ENCODE measurements at regions not wholly inside any gene's neighbourhood (a gene's known extent, or its start where the extent isn't known, plus 50 kb on each side); places are given as distances from the start of the nearest gene placed in this dataset.

GRCh38 chr4:62429297-62429696, 1229.2 kb downstream of the ADGRL3 start:
- DNase-seq, result no peak

- no peak for DNase-seq
These were observed 1215.1 kb downstream of the ADGRL3 start for GRCh38 chr4:62415256-62415655.

GRCh38 chr4:62414563-62414962, 1214.4 kb downstream of the ADGRL3 start:
- no peak for DNase-seq

DNA sequence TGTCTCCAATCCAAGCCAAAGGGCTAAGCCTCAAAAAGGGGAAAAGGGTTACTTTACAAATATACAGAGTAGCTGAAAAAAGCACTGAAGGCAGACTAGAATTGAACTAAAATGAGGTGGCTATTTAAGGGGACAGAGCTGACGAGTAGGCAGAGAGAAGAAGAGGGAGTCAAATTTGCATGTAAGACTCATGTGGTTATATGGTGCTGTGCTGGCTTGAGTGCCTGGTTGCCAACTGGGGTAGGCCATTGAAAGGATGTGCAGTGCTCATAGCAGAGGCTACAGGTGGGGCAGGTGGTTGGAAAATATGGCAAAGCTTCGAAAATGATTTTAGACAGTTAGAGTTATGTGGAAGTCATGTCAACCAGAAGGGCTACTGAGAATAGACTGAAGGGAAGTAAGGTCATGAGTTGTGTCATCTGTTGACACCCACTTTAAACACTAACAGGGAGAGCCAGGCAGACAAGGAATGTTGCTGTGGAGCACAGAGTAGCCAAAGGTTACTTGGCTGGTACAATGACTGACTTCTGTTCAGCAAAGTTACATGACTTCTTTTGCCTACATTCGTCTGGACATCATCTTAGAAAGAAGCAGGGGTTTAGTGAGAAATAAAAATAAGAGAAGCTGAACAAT, 1210.4 kb downstream of the ADGRL3 start:
- no peak for DNase-seq

DNA sequence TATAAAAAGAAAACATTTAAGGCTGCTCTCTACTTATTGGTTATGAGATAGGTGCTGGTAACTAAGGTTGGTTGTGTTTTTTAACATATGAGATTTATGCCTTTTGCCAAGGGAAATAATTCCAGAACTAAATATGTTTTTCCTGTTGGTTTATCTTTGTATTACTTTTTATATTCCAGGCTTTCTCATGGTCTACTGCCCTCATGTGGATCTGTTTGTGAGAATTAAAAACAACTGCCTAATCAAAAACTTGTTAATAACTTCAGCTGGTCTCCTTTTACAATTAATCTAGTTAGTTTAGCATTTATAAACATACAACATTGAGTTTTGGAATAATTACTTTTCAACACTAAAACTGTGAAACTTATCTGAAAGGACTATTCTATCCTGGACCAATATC, 1208.3 kb downstream of the ADGRL3 start:
- DNase-seq, result peak; percentile 11

DNA sequence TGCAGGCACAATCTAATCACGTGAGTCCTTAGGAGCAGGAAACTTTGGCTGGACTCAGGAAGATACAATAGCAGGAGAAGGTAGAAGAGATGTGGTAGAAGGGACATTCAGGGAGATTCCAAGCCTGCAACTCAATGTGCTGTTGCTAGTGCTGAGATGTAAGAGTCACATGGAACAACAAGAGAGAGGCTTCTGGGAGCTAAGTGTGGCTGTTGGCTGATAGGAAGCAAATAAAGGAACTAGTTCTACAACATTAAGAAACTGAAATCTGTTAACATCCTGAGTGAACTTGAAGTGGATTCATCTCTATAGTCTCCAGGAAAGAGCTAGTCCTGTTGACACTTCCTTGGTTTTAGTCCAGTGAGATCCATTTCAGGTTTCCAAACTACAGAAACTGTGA, 1207.4 kb downstream of the ADGRL3 start:
- DNase-seq, result no peak

DNA sequence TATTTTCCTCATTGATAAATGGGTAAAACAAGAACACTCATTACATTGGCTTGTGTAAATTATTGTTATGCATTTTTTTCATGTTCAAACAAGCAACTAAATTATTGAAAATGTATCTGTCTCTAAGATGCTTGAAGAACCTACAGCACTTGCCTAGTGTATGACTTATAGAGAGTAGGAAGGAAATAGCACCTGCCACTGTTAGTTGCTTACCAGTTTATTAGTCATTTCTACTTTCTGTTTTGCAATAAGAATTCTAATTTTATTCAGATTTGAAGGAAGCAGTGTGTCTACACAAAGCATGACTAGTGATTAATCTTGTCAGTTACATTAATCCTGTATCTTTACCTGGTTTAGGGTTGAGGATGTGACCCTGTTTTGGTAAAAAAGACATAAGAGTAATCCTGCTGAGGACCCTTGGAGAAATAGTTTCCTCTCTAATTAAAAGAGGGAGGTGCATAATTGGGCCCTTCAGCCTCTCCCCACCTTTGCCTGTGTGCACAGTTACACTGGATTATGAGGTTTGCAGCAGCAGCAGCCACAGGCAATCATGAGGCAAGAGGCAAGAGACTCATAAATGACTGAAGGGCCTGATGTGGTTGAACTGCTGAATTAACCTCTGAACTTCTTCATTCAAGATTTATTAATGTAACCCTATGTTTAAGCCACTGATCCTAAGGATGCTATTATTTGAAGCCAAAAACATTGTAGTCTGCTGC, 1202.1 kb downstream of the ADGRL3 start:
- no peak for DNase-seq

DNA sequence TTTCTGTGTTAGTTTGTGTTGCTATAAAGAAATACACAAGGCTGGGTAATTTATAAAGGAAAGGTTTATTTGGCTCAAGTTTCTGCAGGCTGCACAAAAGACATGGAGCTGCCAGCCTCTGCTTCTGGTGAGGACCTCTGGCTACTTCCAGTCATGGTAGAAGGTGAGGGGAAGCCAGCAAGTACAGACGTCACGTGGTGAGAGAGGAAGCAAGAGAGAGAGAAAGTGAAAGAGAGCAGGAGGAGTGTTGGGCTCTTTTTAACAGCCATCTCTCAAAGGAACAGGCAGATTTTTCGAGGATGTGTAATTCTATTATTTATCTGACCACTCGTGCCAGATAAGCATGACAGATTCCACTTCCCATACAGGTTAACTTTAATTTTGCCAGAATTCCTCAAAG, 1199.1 kb downstream of the ADGRL3 start:
- no peak for DNase-seq

DNA sequence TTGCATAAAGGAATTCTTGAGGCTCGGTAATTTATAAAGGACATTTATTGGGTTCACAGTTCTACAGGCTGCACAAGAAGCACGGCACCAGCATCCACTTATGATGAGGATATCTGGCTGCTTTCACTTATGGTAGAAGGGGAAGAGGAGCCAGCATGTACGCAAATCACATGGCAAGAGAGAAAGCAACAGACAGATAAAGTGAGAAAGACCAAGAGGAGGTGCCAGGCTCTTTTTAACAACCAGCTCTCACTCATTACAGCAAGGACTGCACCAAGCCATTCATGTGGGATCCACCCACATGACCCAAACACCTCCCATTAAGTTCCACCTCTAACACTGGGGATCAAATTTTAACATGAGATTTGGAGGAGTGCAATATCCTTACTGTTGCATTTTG, 1198.2 kb downstream of the ADGRL3 start:
- DNase-seq, result no peak

GRCh38 chr4:62394766-62395165, 1194.6 kb downstream of the ADGRL3 start:
- no peak for DNase-seq

DNA sequence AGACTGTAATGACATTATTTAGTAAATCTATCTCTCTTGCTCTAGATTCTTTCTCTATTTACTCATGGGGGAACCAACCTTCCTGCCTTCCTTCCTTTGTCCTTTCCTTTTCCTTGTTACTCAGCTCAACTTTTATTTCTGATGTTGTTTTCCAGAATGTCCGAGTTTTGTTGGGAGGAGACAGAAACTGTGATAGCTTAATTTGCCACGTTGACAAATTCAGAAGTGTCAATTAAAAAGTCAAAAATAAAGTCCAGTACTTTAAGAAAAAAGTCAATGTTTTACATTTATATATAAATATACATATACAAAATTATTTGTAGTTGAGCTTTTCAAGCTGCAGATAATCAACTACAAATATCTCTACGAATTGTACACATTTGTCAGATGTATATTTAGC, 1187.7 kb downstream of the ADGRL3 start:
- no peak for DNase-seq

DNA sequence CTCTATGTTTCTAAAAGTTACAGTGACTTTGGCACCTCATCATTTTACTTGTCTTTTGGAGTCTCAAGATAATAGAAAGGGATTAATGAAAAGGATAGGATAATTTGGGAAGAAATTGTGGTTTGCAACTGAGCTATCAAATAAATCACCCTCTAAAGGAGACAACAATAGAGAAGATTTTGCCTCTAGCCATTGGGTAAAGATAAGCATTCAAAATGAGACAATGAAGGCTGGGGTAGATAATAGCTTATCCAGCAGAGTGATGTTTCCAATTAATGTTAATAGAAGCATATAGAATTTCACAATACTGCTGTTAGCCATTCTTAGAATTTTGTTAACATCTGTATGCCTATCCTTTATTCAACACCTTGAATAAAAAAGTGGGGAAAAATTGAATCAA, 1177.6 kb downstream of the ADGRL3 start:
- DNase-seq, result no peak

DNA sequence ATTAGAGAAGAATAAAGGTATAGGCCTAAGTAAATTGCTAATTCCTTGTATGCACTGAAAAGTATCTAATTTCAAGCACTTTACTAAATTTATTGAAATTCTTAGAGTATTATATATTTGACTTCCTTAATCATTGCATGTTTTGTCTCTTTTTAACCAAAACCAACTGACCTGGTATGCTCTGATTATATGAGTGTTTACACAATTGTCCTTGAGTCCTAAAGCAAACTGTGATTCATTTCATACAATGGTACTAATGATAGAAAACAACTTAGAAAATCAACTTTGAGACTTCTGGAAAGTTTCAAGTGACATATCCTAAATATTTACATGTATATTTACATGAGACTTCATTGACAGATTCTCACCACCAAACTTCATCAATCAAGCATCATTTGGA, 1177.1 kb downstream of the ADGRL3 start:
- no peak for DNase-seq

- no peak for DNase-seq
These were observed 1166.8 kb downstream of the ADGRL3 start for GRCh38 chr4:62366939-62367338.

- DNase-seq, result peak; percentile 15
These were observed 1160.0 kb downstream of the ADGRL3 start for GRCh38 chr4:62360156-62360545.

- DNase-seq, result peak; percentile 76
These were observed 1159.5 kb downstream of the ADGRL3 start for GRCh38 chr4:62359441-62360155.

DNA sequence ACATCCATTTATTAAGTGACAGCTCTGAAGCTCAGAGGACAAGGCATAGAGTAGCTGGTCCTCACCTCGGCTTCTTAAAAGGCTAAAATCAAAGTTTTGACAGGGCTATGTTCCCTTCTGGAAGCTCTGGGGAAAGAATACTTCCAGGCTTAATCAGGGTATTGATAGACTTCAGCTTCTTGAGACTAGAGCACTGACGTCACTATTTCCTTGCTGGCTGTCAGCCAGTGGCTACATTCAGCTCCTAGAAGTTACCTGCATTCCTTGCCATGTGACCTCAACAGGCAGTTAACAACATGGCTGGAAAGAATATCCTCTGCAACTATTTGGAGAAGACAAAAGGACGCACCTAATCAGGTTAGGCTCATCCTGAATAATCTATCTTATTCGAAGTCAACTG, 1144.8 kb downstream of the ADGRL3 start:
- no peak for DNase-seq

- no peak for DNase-seq
These were observed 1144.3 kb downstream of the ADGRL3 start for GRCh38 chr4:62344474-62344873.

GRCh38 chr4:62342346-62342745, 1142.2 kb downstream of the ADGRL3 start:
- DNase-seq, result no peak

DNA sequence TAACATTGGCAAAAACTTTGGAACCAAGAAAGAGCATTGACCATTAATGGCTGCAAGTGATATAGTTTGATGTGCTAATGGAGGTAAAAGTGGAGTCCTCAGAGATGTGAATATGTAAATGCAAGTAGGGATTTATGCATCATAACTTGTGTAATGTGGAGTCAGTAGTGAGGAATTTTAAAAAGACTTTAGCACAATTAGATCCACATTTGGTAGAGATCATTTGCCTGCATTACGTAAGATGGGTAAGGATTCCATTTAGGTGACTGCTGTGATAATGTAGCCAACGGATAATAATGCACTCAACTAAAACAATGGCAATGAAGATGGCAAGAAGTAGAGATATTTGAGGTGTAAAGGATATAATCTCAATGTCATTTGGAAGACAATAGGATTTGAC, 1128.4 kb downstream of the ADGRL3 start:
- no peak for DNase-seq

DNA sequence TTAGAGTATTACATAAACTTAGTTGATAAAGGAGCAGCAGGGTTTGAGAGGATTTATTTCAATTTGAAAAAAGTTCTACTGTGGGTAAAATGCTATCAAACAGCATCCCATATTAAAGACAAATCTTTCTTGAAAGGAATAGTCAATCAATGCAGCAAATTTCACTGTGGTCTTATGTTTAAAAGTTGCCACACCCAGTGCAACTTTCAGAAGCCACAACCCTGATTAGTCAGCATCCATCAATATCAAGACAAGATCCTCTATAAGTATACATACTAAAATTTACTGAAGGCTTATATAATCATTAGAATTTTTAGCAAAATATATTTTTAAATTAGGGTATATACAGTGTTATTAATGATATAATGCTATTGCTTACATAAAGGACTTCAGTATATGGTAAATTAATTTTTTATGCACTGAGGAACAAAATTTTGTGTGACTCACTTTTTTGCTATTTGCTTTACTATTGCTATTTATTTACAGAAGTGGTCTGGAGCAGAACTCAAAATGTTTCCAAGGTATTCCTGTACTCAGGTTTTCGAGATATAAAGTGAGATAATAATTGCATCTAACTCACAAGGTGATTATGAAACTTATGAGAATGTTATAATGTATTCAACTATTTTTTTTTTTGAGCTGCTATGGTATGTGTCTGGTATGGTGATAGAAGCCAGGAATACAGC, 1127.6 kb downstream of the ADGRL3 start:
- no peak for DNase-seq

GRCh38 chr4:62324215-62324614, 1124.1 kb downstream of the ADGRL3 start:
- DNase-seq, result peak; percentile 26

DNA sequence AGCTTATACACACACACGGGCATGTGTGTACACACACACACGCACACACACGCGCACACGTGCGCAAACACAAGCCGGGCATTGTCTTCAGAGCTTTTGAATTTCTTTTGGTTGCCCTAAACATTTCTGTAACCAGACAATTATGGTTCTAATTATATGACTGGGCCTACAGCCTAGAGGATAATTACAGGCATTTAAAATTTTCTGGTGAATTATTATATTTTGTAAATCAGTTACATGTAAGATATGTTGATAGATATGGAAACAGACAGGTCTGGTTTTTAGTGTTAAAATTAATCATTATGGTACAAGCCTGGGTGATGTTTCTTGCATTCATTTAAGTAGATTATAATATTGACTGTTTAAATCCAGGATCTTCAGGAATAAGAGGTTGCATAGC, 1120.5 kb downstream of the ADGRL3 start:
- no peak for DNase-seq
